K562 (cell line): ENCODE measurements at regions not wholly inside any gene's neighbourhood (a gene's known extent, or its start where the extent isn't known, plus 50 kb on each side); places are given as distances from the start of the nearest gene placed in this dataset.

ENCODE experiments used
- ATAC-seq: fragments of 200-7000 bp; cut with Tn5 transposase; 3 replicates; pipeline ENCODE4 v1.9.1; 2020; ENCODE audit warnings: moderate library complexity
- BruUV-seq: library from RNA; stranded (reverse); fragments of 400-500 nt; replicated peaks from 2 replicates; lab custom pipeline; 2021; lab: Mats Ljungman, UMichigan
- CTCF ChIA-PET: fragments of 300-600 bp; formaldehyde crosslinking; extraction: SDS; loops from one replicate; lab custom pipeline; 2021; ENCODE audit warnings: low intra/inter-chr PET ratio; lab: Yijun Ruan, JAX
- POLR2A ChIA-PET: fragments of 300-600, 350-650 bp; sonication (Branson Sonifier 250); formaldehyde crosslinking; extraction: SDS; loops from one replicate; lab custom pipeline; 2021; ENCODE audit warnings: antibody characterized with exemption, inconsistent platforms; lab: Yijun Ruan, JAX
- DNase-seq, 4 experiments: peaks; one replicate each; pipeline versions ENCODE4 v3.0.0 to v3.0.0-alpha.2; 2011 to 2018; ENCODE audit warnings: low spot score in 3 of 4, mixed read lengths in 3 of 4; ENCODE audit errors: extremely low read depth in 1 of 4
- FAIRE-seq: peaks from 2 replicates; lab custom pipeline; 2011; peaks lifted over from hg19 to GRCh38; lab: Jason Lieb, UNC
- H2AFZ ChIP-seq: 2 replicates; pipeline ENCODE4 v1.6.0; 2011; ENCODE audit warnings: low read depth, low read length, control low read depth, inconsistent platforms
- H3K27ac ChIP-seq: fragments of 200-600 bp; 3 replicates; pipeline ENCODE4 v1.8.0; 2011; ENCODE audit warnings: low read depth, mild to moderate bottlenecking, control low read depth, inconsistent platforms, low read length, moderate library complexity, mixed read lengths; ENCODE audit errors: extremely low read depth
- H3K27me3 ChIP-seq, 2 experiments: fragments of 300-600 bp in 1 of 2; 2 replicates in 1 of 2; 3 replicates in 1 of 2; pipeline versions ENCODE4 v1.6.0 to v1.8.0; 2011; ENCODE audit warnings: inconsistent platforms in 2 of 2, low read length in 2 of 2, mild to moderate bottlenecking in 1 of 2, mixed read lengths in 1 of 2, moderate library complexity in 1 of 2; ENCODE audit not compliant: control insufficient read depth in 2 of 2, insufficient read depth in 2 of 2
- H3K36me3 ChIP-seq: fragments of 300-600 bp; 3 replicates; pipeline ENCODE4 v1.8.0; 2011; ENCODE audit warnings: mild to moderate bottlenecking, low read length, inconsistent platforms; ENCODE audit not compliant: control insufficient read depth, insufficient read depth
- H3K4me1 ChIP-seq, 2 experiments: fragments of 200-600 bp in 1 of 2; replicated peaks in 1 of 2; 2 replicates in 1 of 2; 3 replicates in 1 of 2; pipeline versions ENCODE4 v1.5.1 to v1.8.0; 2011; ENCODE audit warnings: inconsistent platforms in 2 of 2, low read length in 2 of 2, mild to moderate bottlenecking in 1 of 2, mixed read lengths in 1 of 2, moderate library complexity in 1 of 2; ENCODE audit not compliant: control insufficient read depth in 2 of 2, insufficient read depth in 2 of 2
- H3K4me2 ChIP-seq: 2 replicates; pipeline ENCODE4 v1.6.1; 2011; ENCODE audit warnings: low read length, control low read depth, inconsistent platforms, mixed read lengths; ENCODE audit not compliant: insufficient read depth
- H3K4me3 ChIP-seq: fragments of 200-600 bp; sonication (generic), shearing (Covaris generic); 2 replicates; pipeline ENCODE4 v1.5.1; 2016; ENCODE audit warnings: control low read depth, inconsistent platforms
- H3K79me2 ChIP-seq: fragments of 200-600 bp; 3 replicates; pipeline ENCODE4 v1.8.0; 2011; ENCODE audit warnings: low read length, inconsistent platforms; ENCODE audit not compliant: control insufficient read depth, insufficient read depth
- H3K9ac ChIP-seq, 2 experiments: 2 replicates each; pipeline versions ENCODE4 v1.6.0 to v1.6.1; 2011; ENCODE audit warnings: low read depth in 2 of 2, low read length in 2 of 2, control low read depth in 1 of 2, inconsistent platforms in 1 of 2, mild to moderate bottlenecking in 1 of 2, mixed read lengths in 1 of 2; ENCODE audit not compliant: insufficient read depth in 1 of 2
- H3K9me1 ChIP-seq: one replicate; pipeline ENCODE4 v1.6.0; 2011; ENCODE audit warnings: inconsistent platforms, mild to moderate bottlenecking, low read length, moderate library complexity; ENCODE audit not compliant: control insufficient read depth, insufficient read depth
- H3K9me3 ChIP-seq: replicated peaks from 2 replicates; pipeline ENCODE4 v1.5.1; 2011; ENCODE audit warnings: low read depth, low read length, inconsistent platforms; ENCODE audit not compliant: control insufficient read depth, insufficient read depth
- H4K20me1 ChIP-seq: replicated peaks from 2 replicates; pipeline ENCODE4 v1.6.1; 2011; ENCODE audit warnings: low read length, inconsistent platforms, mixed read lengths; ENCODE audit not compliant: control insufficient read depth, insufficient read depth
- ARID3B ChIP-seq: fragments of 250-450 bp; sonication (Bioruptor Pico); IDR thresholded peaks from 2 replicates; pipeline ENCODE4 v1.4.0; 2020; ENCODE audit warnings: borderline replicate concordance
- CHAMP1 ChIP-seq: fragments of 450-650 bp; IDR thresholded peaks from 2 replicates; pipeline ENCODE4 v1.6.1; 2016; ENCODE audit warnings: mild to moderate bottlenecking
- CUX1 ChIP-seq: fragments of 200-800 bp; sonication (Bioruptor generic); IDR thresholded peaks from 2 replicates; pipeline ENCODE4 v1.6.1; 2016; ENCODE audit warnings: missing genetic modification characterization, missing compliant biosample characterization
- DNMT1 ChIP-seq: fragments of 450-650 bp; IDR thresholded peaks from 2 replicates; pipeline ENCODE4 v1.6.1; 2016; ENCODE audit warnings: antibody characterized with exemption, mild to moderate bottlenecking
- E2F3 ChIP-seq: fragments of 250-450 bp; sonication (Bioruptor Pico); IDR thresholded peaks from 2 replicates; pipeline ENCODE4 v1.4.0; 2020; ENCODE audit warnings: mild to moderate bottlenecking
- HDGF ChIP-seq: fragments of 450-650 bp; IDR thresholded peaks from 2 replicates; pipeline ENCODE4 v1.6.1; 2016
- HNRNPH1 ChIP-seq: fragments of 200-400 bp; formaldehyde crosslinking; optimal IDR thresholded peaks from 2 replicates; pipeline ENCODE3; 2017; ENCODE audit warnings: low read depth, mild to moderate bottlenecking, low read length, moderate library complexity
- IRF1 ChIP-seq: sonication (generic); formaldehyde crosslinking; IDR thresholded peaks from 2 replicates; pipeline ENCODE4 v1.8.0; 2022; ENCODE audit warnings: missing genetic modification reagents, mild to moderate bottlenecking, borderline replicate concordance
- MAZ ChIP-seq, 2 experiments: fragments of 450-650 bp in 1 of 2; sonication (generic) in 1 of 2; formaldehyde crosslinking; IDR thresholded peaks in 1 of 2; conservative IDR thresholded peaks in 1 of 2; 2 replicates each; pipeline versions ENCODE4 v1.4.0 to v1.5.0; 2020; ENCODE audit warnings: mild to moderate bottlenecking in 1 of 2, missing genetic modification reagents in 1 of 2
- MBD2 ChIP-seq: sonication (generic); IDR thresholded peaks from 2 replicates; pipeline ENCODE4 v1.6.1; 2016; ENCODE audit warnings: low read depth, borderline replicate concordance
- MYNN ChIP-seq, 2 experiments: sonication (generic); formaldehyde crosslinking in 1 of 2; IDR thresholded peaks; 2 replicates each; pipeline versions ENCODE4 v1.5.0 to v1.6.1; 2016 to 2020; ENCODE audit warnings: antibody characterized with exemption in 1 of 2, missing genetic modification reagents in 1 of 2
- RBM39 ChIP-seq: fragments of 200-400 bp; formaldehyde crosslinking; optimal IDR thresholded peaks from 2 replicates; pipeline ENCODE3; 2018; ENCODE audit warnings: low read depth, low read length
- SMARCE1 ChIP-seq: fragments of 450-650 bp; IDR thresholded peaks from 2 replicates; pipeline ENCODE4 v1.7.1; 2016; ENCODE audit warnings: mild to moderate bottlenecking
- ZNF124 ChIP-seq: sonication (generic); formaldehyde crosslinking; IDR thresholded peaks from 2 replicates; pipeline ENCODE4 v1.8.1; 2022; ENCODE audit warnings: missing genetic modification reagents
- WGBS: fragments of 100-300 bp; shearing (Covaris generic); methylation state at CpG from one replicate; pipeline ENCODE4 v1.1.6; 2016; ENCODE audit warnings: low coverage, mixed read lengths; ENCODE audit not compliant: insufficient coverage; ENCODE audit errors: missing lambda C conversion rate; 5-methylcytosine and 5-hydroxymethylcytosine counted together
- in situ Hi-C: fragments of 300-500 bp; cut with MboI; formaldehyde crosslinking; loops from 4 replicates; pipeline ENCODE4 v1.15.0; 2018; ENCODE audit warnings: inconsistent platforms, mixed read lengths
- intact Hi-C: fragments of 100-400 bp; cut with micrococcal nuclease; formaldehyde crosslinking; loops from 2 replicates; pipeline ENCODE4 v1.14.2; 2022

GRCh38 chr14:97916100-97916499 is 1118.9 kb downstream of the VRK1 start:
- H3K9ac ChIP-seq = no peak overlapping the region
- in situ Hi-C loops = no loop called here
- H3K9me1 ChIP-seq = no peaks in the 10 kb centered on the region
- POLR2A ChIA-PET = no interaction called here
- no TSS peak for BruUV-seq
- no peaks in the 10 kb centered on the region for H3K9me3 ChIP-seq
- ATAC-seq = no peak
- H4K20me1 ChIP-seq = no peaks in the 10 kb centered on the region
- TF ChIP-seq IRF1 (no peak), HNRNPH1 (no peak), MBD2 (no peak), CUX1 (no peak), ARID3B (CRISPR knock-in tag) (no peak), DNMT1 (no peak), ZNF124 (CRISPR knock-in tag) (no peak), RBM39 (no peak), HDGF (no peak), SMARCE1 (no peak), CHAMP1 (no peak), MYNN (IDR thresholded peaks at IDR 0.05) (no peak), MYNN (CRISPR knock-in tag; IDR thresholded peaks at IDR 0.05) (no peak), MAZ (CRISPR knock-in tag; conservative IDR thresholded peaks at IDR 0.05 in 1 of 2, IDR thresholded peaks at IDR 0.05 in 1 of 2) (no peak), E2F3 (no peak)
- TF ChIP-seq, all 486 proteins: peak for 0
- H3K4me1 ChIP-seq = no peaks in the 10 kb centered on the region
- CTCF ChIA-PET = no interaction called here
- H2AFZ ChIP-seq = no peak overlapping the region
- FAIRE-seq = no peak
- H3K27me3 ChIP-seq = no peaks in the 10 kb centered on the region
- no peak for DNase-seq
- no peak overlapping the region for H3K4me2 ChIP-seq
- H3K36me3 ChIP-seq = no peaks in the 10 kb centered on the region
- intact Hi-C loops = no loop called here
- WGBS = no CpG with 5 or more reads among the region's 1 CpG
- H3K4me3 ChIP-seq = no peak overlapping the region
- no peak overlapping the region for H3K27ac ChIP-seq
- no peaks in the 10 kb centered on the region for H3K79me2 ChIP-seq
